Kasumi-1 (cell line): ENCODE measurements at regions not wholly inside any gene's neighbourhood (a gene's known extent, or its start where the extent isn't known, plus 50 kb on each side); places are given as distances from the start of the nearest gene placed in this dataset.
"Not testable (repeated sequence)": the region's sequence is repeated elsewhere in the genome, so short reads cannot be mapped to it uniquely, and the experiment has no call there.

Experiments
- DNase-seq, 2 experiments: peaks; one replicate each; lab custom pipeline; 2025; lab: John Stamatoyannopoulos, UW

DNA sequence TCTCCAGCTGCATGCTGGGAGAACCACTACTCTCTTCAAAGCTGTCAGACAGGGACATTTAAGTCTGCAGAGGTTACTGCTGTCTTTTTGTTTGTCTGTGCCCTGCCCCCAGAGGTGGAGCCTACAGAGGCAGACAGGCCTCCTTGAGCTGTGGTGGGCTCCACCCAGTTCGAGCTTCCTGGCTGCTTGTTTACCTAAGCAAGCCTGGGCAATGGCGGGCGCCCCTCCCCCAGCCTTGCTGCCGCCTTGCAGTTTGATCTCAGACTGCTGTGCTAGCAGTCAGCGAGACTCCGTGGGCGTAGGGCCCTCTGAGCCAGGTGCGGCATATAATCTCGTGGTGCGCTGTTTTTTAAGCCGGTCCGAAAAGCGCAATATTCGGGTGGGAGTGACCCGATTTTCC, 215.0 kb downstream of the STIM2 start:
- DNase-seq, result not testable (repeated sequence)

DNA sequence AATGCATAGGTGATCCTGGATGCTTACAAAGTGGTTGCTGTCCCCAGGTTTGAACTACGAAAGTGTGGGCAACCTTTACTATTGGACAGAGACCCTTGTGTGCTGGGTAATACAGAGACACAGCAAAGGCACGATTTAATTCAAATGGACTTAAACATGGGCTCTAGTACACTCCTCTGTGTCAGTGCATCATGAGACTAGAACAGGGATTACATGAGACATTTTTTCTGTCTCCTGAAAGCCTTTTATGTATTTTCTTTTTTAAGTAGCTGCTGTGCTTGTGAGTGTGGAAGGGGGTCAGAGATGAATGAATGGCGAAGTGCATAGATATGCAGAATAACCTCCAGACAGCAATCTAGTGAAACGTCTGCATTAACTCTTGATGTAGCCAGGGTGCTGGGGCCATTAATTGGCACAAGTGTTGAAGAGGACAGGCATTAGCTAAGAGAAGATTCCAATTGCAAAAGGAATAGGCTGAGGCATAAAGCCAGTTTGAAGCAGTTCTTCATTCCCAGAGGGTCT, 218.4 kb downstream of the STIM2 start:
- no peak for DNase-seq

DNA sequence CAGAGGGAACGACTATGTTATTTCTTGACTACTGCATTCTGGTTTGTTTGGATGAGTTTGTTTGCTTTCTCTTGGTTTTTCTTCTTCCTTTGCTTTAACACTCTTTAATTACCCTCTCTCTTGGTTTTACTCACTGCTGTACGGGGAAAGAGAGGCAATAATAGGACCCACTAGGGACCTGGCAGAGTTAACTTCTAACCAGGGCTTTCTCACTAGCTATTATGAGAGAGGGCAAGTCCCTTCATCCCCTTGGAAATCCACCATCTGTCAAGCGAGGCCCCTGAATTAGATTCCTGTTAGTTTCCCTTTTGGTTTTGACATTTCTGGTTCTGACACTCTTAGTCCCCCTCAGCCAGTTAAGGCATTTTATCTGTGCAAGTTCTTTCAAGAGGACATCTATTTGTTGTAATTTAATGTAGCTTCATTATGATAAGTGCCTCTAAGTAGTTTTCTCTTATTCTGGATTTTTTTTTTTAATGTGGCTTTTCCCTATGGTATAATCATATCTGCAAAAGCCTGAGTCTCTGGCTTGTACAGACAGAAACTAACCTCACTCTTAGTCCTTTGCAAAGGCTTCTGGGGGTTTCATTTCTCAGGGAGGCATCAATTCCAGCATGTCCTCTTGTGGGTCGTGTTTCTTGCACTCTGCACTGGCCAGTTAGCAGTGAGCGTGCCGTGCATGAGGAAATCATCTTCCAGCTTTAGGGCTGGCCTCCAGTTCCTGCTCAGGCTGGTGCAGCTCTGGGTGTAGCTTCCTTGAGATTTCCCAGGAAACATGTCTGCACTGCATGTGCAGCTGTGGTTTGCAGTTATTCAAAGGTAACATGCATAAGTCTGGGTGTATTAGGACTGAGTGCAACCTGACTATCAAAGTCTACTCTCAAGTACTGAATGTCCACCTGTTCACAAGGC, 221.3 kb downstream of the STIM2 start:
- DNase-seq, result peak; percentile 17 to 20

DNA sequence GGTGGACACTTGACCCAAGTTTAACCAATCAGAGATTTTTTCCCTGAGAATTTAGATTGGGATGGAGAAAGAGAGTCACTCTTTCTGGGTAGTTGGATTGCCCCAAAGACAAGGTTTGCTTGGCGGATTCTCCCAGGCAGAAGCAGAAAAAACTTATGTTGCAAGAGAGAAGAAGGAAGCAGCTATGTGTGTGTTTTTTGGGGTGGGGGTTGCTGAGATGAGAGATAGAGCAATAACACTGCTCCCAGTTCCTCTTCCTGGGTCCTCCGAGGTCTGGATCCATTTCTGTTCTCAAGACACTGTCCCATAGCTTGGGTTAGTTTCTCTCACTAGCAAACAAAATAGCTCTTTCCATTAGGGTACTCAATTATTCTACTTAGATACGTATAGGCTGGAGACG, 222.1 kb downstream of the STIM2 start:
- peak; percentile 55 to 64 for DNase-seq

DNA sequence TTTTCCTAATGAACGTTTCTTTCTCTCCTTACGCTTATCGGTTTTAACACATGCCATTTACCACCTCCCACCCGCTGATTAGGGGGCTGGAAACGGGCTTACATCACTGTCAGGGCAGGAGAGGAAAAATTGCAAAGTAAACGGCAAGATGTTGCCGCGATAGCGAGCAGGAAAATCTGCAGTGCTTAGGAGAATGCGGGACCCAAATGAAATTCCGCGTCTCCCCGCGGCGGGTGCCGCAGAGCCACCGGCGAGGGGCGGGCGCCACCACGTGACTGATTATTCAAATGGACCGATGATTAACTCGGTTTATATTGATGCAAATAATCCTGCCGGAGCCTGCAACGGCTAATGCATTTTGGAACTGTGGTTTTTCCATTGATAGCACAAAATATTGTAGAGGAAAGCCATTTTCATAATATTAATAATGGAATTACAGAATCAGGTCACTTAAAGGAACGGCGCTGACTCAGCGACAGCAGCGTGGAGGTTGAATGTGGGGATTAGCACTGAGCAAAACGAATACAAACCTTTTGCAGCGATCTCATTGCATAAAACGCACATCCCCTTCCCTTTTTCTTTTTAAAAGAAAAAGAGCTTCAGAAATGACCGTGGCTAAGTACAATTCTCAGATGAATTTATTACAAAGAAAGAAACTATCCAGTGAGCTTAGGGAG, 224.2 kb downstream of the STIM2 start:
- DNase-seq, result no peak

DNA sequence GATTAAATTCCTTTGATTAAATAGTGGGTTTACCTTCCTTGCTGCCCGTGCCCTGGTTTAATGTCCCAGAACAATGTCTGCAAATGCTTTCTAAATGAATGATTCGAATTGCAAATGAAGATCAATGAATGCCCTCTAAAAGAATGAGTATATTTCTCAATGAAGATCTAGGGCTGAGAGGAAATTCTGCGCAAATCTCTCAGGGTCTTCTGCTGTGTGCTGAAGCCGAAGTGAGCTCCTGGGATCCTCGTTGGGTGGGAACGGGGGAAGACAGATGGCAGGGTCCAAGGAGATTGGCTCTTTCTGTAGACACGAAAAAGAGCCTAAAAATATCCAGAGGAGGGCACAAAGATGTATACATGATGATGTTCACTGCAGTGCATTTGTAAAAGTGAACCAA, 224.8 kb downstream of the STIM2 start:
- no peak for DNase-seq

DNA sequence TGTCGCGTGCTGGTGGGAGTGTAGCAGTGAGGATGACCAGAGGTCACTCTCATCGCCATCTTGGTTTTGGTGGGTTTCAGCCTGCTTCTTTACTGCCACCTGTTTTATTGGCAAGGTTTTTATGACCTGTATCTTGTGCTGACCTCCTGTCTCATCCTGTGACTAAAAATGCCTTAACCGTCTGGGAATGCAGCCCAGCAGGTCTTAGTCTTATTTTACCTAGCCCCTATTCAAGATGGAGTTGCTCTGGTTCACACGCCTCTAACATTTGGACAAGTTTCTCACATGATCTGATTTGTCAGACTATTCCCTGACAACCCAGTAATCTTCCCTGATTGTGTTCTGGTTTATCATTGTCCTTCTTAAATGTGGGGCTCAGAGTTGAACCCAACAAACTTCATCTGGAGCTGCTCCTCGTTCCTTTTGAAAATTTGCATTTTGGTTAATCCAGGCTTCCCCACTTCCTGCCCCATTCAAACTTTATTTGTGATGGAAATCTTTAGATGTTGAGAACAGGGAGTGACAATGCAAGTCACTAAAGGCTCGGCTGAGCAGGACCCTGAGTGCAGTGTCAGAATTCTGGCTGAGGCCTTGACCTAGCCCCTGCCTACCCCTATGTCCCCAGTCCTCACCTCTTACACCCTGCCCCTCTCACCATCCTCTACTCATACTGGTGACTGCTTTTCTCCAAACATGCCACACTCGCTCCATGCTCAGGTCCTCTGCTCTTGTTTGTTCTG, 226.8 kb downstream of the STIM2 start:
- no peak for DNase-seq

DNA sequence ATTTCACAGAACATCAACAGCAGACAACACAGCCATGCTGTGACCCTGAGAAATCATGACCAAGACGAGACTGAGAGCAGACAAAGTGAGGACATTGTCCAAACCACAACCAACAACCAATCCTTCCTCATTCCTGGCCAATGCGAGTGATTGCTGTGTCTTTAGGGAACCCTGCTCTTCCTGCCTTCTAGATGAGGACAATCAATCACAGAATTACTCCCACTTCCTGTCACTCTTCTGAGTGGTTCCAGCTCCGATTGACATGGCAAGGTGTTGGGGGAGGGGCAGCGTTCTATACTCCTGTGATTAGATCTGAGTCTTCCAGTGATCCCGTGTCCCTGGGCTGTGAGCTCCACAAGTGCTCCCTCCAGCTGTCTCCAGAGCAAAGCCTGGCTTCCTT, 227.8 kb downstream of the STIM2 start:
- DNase-seq, result peak; percentile 67

DNA sequence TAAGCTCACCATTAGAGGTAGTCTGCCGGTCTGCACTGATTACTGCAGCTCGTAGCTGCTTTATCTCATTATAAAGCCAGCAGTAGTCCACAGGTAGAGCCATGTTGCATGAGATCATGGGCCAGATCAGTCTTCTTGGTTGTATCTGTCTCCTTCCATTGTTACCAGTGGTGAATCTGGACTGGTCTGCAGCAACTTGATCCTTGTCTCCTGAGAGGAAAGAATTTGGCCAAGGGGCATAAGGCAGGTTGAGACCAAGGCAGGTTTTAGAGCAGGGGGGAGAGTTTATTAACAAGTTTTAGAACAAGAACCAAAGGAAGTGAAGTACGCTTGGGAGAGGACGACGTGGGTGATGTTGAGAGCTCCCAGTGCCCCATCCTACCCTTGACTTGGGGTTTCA, 228.5 kb downstream of the STIM2 start:
- no peak for DNase-seq

DNA sequence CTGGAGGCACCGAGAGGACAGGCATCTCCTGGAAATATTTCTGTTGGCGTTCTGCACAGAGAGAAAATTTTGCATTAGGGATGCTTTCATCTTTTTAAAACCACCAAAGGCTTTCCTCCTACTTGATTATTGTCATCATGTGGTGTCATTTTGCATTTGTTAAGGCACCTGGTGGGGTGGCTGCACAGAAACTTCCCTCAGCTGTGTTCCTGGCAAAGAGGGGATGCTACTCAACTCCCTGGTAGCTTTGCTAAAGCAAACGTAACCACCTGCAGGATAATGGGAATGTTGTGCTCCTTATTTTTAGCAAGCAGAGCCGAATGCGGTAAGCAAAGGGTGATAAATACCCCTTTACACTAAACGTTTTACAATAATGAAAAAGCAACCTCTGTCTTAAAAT, 229.8 kb downstream of the STIM2 start:
- DNase-seq, result no peak

DNA sequence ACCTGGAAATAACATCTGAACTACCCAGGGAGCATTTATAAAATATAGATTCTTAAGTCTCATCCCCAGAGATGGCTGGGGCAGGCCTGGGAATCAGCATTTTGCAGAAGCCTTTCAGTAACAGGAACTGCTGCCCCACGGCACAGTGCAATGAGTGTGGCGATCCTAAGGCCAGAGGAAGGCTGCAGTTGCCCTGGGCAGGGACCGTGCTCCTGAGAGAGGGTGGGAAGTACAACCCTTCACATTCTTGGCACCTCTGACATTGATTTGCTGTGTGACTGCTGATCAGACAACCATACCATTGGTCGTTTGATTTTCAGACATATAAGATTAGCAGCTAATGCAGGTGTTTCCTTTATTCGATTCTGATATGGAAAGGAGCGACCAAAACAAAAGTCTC, 233.6 kb downstream of the STIM2 start:
- DNase-seq, result no peak

DNA sequence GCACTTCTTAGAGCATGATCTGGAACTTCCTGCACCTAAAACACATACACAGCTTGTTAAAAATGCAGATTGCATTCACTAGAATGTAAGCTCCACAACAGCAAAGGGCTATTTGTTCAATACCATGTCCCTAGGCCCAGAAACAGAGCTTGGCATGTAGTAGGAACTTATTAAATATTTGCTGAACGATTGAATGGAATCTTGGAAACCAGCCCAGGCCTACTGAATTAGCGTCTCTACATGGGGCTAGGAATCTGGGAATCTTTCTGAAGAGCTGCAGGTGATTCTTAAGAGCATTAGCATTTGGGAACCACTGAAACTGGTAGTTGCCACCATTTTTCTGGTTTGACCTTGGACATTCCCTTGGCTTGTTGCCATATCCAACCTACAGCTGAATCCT, 234.1 kb downstream of the STIM2 start:
- no peak for DNase-seq

DNA sequence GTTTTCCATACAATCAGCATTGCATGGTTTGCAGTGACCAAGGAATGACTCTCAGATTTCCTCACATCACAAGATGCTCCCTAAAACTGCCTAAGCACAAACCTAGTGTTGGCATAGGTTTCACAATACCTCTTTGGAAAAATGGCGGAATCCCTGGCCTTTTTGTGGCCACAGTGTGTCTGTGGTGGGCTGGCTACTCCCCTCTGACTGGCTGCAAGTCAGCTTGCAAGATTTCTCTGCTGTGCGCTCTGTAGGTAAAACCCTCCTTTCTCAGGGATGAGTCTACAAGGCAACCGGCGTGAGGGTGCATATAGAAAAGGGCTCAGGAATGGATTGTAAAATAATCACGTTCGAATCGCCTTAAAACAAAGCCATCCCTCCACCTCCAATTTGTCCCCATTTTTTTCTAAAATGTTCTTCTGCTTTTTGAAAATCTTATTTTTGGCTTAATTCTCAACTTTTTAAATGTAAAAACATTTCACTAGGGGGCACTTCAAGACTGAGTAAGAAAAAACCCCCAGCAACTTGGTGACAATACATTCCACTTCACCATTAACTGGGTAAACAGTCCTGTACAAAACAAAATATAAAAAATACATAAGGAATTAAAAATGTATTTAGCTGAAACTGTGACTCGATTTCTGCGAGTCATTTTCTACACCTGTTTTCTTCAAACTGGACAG, 235.6 kb downstream of the STIM2 start:
- DNase-seq, result peak; percentile 46 to 70

DNA sequence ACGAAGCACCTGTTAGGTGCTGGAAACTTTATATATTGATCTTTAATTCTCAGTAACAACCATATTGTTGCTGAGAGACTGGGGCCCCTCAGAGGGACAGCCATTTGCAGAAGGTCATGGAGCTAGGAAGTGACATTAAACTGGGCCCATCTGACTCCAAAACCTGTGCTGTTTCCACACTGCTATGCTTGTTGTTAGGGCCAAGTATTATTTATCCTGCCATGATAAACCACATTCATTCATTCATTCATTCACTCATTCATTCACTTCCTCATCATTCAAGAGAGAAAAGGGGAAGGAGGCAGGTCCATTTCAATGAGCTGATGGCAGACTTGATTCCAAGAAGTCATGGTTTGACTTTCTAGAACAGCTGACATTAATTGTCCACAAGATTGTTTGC, 237.4 kb downstream of the STIM2 start:
- no peak for DNase-seq

DNA sequence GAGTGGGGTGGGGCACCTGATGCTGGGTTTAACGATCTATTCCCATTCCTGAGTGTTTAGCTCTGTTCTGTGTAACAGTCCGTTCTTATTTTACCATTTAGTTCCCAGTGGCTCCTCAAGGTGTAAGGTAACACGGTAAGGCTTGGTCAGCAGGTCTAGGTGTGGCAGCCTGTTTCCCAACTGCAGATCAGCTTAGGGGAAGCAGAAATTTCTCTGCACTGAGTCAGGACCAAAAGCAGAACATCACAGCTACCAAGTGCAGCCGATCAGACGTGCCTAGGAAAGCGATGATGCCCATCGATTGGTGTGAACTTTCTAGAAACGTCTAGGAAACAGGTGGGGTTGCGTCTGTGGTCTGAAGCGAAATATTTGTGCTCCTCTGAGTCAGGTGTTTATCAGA, 240.1 kb downstream of the STIM2 start:
- DNase-seq, result no peak

DNA sequence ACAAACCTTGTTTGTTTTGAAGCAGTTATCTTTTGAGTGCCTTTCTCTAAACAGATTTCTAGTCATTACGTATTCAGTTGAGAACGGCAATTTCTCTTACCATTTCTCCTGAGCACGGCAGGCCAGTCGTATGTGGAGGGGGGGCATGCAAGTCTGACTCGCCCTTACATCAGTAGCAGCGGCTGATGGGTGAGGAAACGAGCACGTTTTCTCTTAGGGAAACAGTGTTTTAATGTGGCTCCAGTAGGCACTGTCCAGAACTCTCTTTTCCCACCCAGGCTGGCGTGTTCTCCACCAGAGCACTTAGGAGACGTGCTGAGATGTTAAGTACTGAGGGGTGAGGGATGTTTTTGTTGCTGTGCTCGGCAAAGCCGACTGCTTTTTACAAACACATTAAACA, 240.5 kb downstream of the STIM2 start:
- no peak for DNase-seq

DNA sequence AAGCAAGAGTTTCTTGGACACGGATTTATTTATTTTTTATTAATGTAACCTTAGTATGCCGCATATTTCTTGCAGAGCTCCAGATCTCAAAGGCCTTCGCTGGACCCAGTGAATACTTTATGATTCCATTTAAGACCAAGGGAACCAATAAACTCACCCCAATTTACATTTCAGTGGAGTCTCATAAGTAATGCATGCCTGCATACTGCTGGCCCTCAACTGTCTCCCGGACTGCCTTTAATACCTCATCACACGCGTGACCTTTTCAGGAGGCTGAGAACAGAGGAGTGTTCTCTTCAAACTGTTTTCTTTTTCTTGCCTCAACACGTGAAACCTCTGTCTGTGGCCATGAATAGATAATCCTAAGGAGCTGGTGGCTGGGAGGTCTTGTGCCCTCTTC, 240.9 kb downstream of the STIM2 start:
- DNase-seq, result no peak

DNA sequence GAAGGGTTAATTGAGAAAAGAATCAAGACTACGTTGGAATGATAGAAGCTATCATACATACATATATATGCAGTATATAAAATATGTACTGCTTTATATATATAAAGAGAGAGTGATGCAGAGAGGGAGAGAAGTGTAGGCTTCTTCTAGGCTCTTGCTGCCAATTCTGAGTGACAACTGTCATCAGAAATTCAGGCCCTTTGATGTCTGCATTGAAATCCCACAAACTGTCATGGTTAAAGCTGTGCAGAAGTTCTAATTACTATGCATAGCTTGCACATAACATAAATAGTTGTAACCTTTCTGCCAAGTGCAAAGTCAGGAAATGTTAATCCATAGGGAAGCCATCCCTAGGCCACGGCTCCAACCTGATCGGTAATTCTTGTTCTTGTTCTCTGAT, 251.0 kb downstream of the STIM2 start:
- DNase-seq, result no peak

DNA sequence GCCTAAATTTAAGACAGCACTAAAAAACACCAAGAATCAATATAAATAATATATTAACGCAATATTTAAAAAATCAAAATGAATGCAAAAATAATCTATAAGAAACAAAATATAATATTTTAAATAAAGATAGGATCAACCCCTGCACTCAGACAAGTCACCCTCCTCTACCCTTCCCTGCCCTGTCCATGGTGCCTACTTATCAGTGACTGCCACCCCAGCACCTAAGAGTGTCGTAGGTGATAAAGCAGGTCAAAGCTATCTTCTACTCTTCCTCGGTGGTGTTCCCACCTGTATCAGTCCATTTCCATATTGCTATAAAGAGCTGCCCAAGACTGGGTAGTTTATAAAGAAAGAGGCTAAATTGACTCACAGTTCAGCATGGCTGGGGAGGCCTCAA, 251.9 kb downstream of the STIM2 start:
- no peak for DNase-seq

DNA sequence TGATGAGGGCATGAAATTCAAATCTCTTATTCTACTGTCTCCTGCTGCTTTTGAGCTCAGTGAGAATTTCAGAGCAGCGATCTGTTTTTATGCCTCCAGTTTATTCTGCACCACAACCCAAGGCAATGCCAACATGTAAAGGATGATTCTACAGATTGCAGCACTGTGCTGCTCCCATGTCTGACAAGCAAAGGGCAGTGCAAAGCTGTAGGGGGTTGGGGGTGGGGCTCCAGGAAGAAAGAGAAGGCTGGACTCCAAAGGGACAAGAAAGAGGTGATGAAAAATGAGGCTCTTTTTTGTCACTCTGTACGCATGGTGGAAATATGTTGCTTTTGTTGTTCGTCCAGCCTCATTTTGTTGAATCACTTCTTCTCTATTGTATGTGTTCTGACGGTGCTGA, 254.6 kb downstream of the STIM2 start:
- DNase-seq, result no peak

DNA sequence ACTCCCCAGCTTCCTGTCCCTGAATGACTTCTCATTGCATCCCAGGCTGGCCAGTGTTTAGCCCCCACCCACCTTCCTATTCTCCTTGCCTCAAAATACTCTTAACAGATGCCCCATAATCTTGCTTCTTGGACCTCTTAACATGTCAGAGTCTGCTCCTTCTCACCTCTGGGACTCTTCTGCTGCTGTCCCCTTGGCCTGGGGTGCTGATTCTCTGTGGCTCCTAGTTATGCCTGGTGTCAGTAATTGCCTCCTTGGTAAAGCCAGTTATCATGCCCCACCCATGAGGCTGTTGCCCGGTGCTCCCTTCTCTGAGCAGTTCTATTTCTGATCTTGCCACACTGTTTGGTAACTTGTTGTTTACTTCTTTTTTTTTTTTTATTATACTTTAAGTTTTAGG, 256.8 kb downstream of the STIM2 start:
- no peak for DNase-seq

DNA sequence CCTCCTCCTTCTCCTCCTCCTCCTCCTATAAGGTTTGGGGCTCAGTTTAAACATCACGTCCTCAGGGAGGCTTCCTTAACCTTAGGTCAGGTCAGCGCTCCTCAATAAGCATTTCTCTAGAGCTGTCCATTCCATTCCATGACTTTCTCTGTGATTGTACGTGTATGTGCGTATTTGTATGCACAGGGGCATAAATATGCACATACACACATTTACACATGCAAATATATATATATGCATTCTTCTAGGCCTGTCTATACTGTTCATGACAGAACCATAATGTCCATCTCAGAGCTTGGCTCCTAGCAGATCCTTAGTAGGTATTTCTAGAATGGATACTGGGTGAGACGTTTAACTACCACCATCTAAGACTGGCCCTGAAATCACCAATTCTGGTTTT, 258.6 kb downstream of the STIM2 start:
- DNase-seq, result no peak
